A549 (cell line): ENCODE measurements at regions not wholly inside any gene's neighbourhood (a gene's known extent, or its start where the extent isn't known, plus 50 kb on each side); places are given as distances from the start of the nearest gene placed in this dataset.
"Not testable (repeated sequence)": the region's sequence is repeated elsewhere in the genome, so short reads cannot be mapped to it uniquely, and the experiment has no call there.

Experiments
- EHMT2 ChIP-seq: fragments of 200-600 bp; sonication (generic); IDR thresholded peaks from 2 replicates; pipeline ENCODE4 v1.6.1; 2016; ENCODE audit warnings: antibody characterized with exemption, low read depth, mild to moderate bottlenecking, moderate library complexity
- POLR2A ChIP-seq: IDR thresholded peaks from 2 replicates; pipeline ENCODE4 v1.6.1; 2012; ENCODE audit warnings: mild to moderate bottlenecking, low read length
- REST ChIP-seq: fragments of 200-600 bp; sonication (generic); IDR thresholded peaks from 2 replicates; pipeline ENCODE4 v1.6.1; 2016; ENCODE audit warnings: antibody characterized with exemption, mild to moderate bottlenecking, moderate library complexity
- SMC3 ChIP-seq: fragments of >200 bp; sonication (Bioruptor Twin); formaldehyde crosslinking; IDR thresholded peaks from 3 replicates; pipeline ENCODE4 v1.6.1; 2018; ENCODE audit warnings: inconsistent platforms
- ZNF302 ChIP-seq: fragments of 250-450 bp; sonication (Bioruptor Pico); IDR thresholded peaks from 2 replicates; pipeline ENCODE4 v1.9.0; 2021; ENCODE audit warnings: inconsistent platforms, mild to moderate bottlenecking, moderate library complexity
- TF ChIP-seq, protein P1 (sequence below): fragments of >200 bp; sonication (Bioruptor Twin); formaldehyde crosslinking; IDR thresholded peaks from 3 replicates; pipeline ENCODE4 v1.5.1; 2016

DNA sequence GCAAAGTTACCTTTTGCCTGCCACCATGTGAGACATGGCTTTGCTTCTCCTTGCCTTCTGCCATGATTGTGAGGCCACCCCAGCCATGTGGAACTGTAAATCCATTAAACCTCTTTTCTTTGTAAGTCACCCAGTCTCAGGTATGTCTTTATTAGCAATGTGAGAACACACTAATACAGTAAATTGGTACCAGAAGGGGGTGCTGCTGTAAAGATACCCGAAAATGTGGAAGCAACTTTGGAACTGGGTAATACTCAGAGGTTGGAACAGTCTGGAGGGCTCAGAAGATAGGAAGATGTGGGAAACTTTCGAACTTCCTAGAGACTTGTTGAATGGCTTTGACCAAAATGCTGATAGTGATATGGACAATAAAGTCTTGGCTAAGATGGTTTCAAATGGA is 184.8 kb upstream of the LHX8 start:
- not testable (repeated sequence) for TF ChIP-seq REST, SMC3, EHMT2, ZNF302, POLR2A
- TF ChIP-seq, protein P1, sequence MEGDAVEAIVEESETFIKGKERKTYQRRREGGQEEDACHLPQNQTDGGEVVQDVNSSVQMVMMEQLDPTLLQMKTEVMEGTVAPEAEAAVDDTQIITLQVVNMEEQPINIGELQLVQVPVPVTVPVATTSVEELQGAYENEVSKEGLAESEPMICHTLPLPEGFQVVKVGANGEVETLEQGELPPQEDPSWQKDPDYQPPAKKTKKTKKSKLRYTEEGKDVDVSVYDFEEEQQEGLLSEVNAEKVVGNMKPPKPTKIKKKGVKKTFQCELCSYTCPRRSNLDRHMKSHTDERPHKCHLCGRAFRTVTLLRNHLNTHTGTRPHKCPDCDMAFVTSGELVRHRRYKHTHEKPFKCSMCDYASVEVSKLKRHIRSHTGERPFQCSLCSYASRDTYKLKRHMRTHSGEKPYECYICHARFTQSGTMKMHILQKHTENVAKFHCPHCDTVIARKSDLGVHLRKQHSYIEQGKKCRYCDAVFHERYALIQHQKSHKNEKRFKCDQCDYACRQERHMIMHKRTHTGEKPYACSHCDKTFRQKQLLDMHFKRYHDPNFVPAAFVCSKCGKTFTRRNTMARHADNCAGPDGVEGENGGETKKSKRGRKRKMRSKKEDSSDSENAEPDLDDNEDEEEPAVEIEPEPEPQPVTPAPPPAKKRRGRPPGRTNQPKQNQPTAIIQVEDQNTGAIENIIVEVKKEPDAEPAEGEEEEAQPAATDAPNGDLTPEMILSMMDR = not testable (repeated sequence)
